Body of pancreas (tissue), 4 donors: ENCODE measurements at regions not wholly inside any gene's neighbourhood (a gene's known extent, or its start where the extent isn't known, plus 50 kb on each side); places are given as distances from the start of the nearest gene placed in this dataset.

Experiments used
- ATAC-seq: fragments of 150-250 bp; one replicate; pipeline ENCODE4 v1.9.1; 2016
- DNase-seq, 4 donors: peaks; one replicate each; pipeline ENCODE4 v3.0.0-alpha.2; 2019
- H3K27ac ChIP-seq, 4 donors: fragments of 200-600 bp; sonication (generic); 1 replicate in 3 of 4; 2 replicates in 1 of 4; pipeline versions ENCODE4 v1.5.1 to v1.6.1; 2016 to 2019; ENCODE audit warnings: mild to moderate bottlenecking in 1 of 4, mixed read lengths in 1 of 4, moderate library complexity in 1 of 4
- H3K27me3 ChIP-seq, 2 donors: fragments of 200-600 bp; sonication (generic); one replicate each; pipeline ENCODE4 v1.6.0; 2016; ENCODE audit warnings: mild to moderate bottlenecking in 1 of 2
- H3K36me3 ChIP-seq, 2 donors: fragments of 200-600 bp; sonication (generic); replicated peaks in 1 of 2; 2 replicates each; pipeline ENCODE4 v1.5.1; 2016; ENCODE audit warnings: low read depth in 2 of 2; ENCODE audit not compliant: insufficient read depth in 1 of 2
- H3K4me1 ChIP-seq: fragments of 200-600 bp; sonication (generic); one replicate; pipeline ENCODE4 v1.6.0; 2016
- H3K4me3 ChIP-seq, 2 donors: fragments of 200-600 bp; sonication (generic); 1 replicate in 1 of 2; 2 replicates in 1 of 2; pipeline ENCODE4 v1.5.1; 2016 to 2019
- H3K9me3 ChIP-seq, 3 donors: fragments of 200-600 bp; sonication (generic); 1 replicate in 2 of 3; 2 replicates in 1 of 3; pipeline ENCODE4 v1.5.1; 2016
- POLR2A ChIP-seq, 3 donors: fragments of 450-650 bp; IDR thresholded peaks; one replicate each; pipeline ENCODE4 v1.6.1; 2016; ENCODE audit warnings: antibody characterized with exemption in 3 of 3, mild to moderate bottlenecking in 2 of 3
- WGBS, 2 donors: methylation state at CpG; one replicate each; pipeline ENCODE4 v1.1.5; 2017; 5-methylcytosine and 5-hydroxymethylcytosine counted together
- intact Hi-C: fragments of 100-400 bp; cut with DNase I; formaldehyde crosslinking; loops from one replicate; pipeline ENCODE4 v1.15.1; 2023
- TF ChIP-seq, protein P1 (sequence below), 7 experiments: fragments of 450-650 bp in 4 of 7; fragments of 200-600 bp in 3 of 7; sonication (generic) in 3 of 7; IDR thresholded peaks; one replicate each; pipeline ENCODE4 v1.5.1; 2016 to 2019; ENCODE audit warnings: antibody characterized with exemption in 7 of 7

DNA sequence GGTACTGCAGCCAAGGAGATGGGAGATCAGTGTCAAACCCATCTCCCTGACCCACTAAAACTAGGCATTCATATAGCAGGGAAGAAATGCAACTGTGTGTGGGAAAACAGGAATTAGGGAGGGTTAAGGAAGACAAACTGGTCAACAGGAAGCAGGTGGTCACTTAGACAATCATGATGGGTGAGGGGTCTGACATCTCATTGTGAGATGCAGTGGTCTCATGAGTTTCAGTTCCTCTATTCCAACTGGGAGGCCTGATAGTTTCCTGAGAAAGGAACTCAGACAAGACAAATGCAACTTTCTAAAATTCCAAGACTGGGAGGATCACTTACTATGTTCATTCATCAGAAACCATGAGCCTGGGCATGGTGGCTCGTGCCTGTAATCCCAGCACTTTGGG is 361.4 kb upstream of the C16orf82 start:
- Histone ChIP-seq H3K27me3 (no peaks in the 10 kb centered on the region), H3K4me1 (no peaks in the 10 kb centered on the region), H3K27ac (no peak overlapping the region), H3K4me3 (no peak overlapping the region), H3K36me3 (no peaks in the 10 kb centered on the region), H3K9me3 (no peaks in the 10 kb centered on the region)
- DNase-seq: no peak
- WGBS, 2 donors: 50 to 55% methylated on average over 1 of the region's 1 CpG
- TF ChIP-seq, protein P1, sequence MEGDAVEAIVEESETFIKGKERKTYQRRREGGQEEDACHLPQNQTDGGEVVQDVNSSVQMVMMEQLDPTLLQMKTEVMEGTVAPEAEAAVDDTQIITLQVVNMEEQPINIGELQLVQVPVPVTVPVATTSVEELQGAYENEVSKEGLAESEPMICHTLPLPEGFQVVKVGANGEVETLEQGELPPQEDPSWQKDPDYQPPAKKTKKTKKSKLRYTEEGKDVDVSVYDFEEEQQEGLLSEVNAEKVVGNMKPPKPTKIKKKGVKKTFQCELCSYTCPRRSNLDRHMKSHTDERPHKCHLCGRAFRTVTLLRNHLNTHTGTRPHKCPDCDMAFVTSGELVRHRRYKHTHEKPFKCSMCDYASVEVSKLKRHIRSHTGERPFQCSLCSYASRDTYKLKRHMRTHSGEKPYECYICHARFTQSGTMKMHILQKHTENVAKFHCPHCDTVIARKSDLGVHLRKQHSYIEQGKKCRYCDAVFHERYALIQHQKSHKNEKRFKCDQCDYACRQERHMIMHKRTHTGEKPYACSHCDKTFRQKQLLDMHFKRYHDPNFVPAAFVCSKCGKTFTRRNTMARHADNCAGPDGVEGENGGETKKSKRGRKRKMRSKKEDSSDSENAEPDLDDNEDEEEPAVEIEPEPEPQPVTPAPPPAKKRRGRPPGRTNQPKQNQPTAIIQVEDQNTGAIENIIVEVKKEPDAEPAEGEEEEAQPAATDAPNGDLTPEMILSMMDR (IDR thresholded peaks at IDR 0.05): no peak
- TF ChIP-seq POLR2A (IDR thresholded peaks at IDR 0.05): no peak
- no peak for ATAC-seq
- intact Hi-C loops: no loop called here

DNA sequence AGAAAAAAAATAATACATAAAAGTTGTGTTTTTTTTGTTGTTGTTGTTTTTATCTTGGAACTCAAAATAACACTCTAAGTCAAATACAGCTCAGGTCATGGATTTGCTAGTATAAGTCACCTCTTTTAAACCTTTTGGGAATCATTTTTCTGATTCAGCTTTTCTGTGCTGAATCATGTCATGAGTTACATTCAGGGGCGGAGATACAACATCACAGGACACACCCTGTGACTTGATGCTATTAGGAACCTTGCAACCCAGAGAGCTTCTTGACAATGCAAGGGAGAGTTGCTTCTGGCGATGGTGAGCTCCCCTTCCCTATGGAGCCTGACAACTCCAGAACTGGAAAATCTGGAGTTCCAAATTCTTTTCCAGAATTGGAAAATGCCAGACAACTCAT is 358.3 kb upstream of the C16orf82 start:
- Histone ChIP-seq H3K27ac (no peak overlapping the region), H3K27me3 (no peaks in the 10 kb centered on the region), H3K4me3 (no peak overlapping the region), H3K9me3 (no peaks in the 10 kb centered on the region), H3K4me1 (no peaks in the 10 kb centered on the region), H3K36me3 (no peaks in the 10 kb centered on the region)
- ATAC-seq: no peak
- intact Hi-C loops: no loop called here
- DNase-seq: no peak
- TF ChIP-seq, protein P1 (IDR thresholded peaks at IDR 0.05): no peak
- no peak for TF ChIP-seq POLR2A (IDR thresholded peaks at IDR 0.05)
- 70 to 72% methylated on average over 2 of the region's 2 CpGs for WGBS, 2 donors

DNA sequence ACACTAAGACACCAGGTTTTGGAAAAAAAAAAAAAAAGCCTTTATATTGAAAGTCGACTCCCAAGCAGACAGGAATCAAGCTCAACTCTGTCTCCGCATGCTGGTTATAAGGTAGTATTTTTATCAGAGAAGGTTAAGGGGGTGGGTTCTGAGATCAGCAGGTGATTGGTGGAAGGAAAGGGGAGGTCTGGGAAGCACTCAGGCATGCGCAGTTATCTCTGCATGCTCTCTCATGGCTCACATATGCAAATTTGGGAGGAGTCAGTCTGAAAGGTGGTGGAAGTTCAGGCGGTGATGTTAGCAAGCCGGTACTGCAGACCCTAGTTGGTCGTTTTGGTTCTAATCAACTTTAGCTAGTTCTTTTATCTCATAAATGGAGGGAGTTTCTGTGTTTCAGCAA is 357.6 kb upstream of the C16orf82 start:
- ATAC-seq: no peak
- no peaks in the 10 kb centered on the region for H3K9me3 ChIP-seq
- no peaks in the 10 kb centered on the region for H3K36me3 ChIP-seq
- peak in 2 of 4 donors; percentile 10 to 25 for DNase-seq
- intact Hi-C loops: no loop called here
- H3K27me3 ChIP-seq: no peaks in the 10 kb centered on the region
- WGBS, 2 donors: 48 to 52% methylated on average over 6 of the region's 6 CpGs
- TF ChIP-seq POLR2A (IDR thresholded peaks at IDR 0.05): no peak
- TF ChIP-seq, protein P1 (IDR thresholded peaks at IDR 0.05): no peak
- no peak overlapping the region for H3K27ac ChIP-seq
- H3K4me3 ChIP-seq: no peak overlapping the region
- H3K4me1 ChIP-seq: no peaks in the 10 kb centered on the region

DNA sequence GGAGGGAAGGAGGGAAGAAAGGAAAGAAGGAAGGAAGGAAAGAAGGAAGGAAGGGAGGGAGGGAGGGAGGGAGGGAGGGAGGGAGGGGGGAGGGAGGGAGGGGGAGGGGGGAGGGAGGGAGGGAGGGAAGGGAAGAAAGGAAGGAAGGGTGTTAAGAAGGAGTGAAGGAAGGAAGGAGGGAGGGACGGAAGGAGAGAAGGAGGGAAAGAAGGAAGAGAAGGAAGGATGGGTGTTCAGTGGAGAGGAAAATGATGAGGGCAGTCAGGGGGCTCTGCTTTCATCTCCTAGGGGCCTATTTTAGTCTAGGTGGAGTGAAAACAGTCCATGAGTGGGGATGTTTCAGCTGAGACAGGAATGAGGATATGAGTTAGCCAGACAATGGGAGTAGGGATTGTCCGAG is 357.0 kb upstream of the C16orf82 start:
- H3K4me3 ChIP-seq: no peak overlapping the region
- H3K4me1 ChIP-seq: no peaks in the 10 kb centered on the region
- TF ChIP-seq POLR2A (IDR thresholded peaks at IDR 0.05): no peak
- TF ChIP-seq, protein P1 (IDR thresholded peaks at IDR 0.05): no peak
- WGBS, 2 donors: 58 to 77% methylated on average over 2 of the region's 2 CpGs
- no peaks in the 10 kb centered on the region for H3K27me3 ChIP-seq
- H3K27ac ChIP-seq: no peak overlapping the region
- no peak for ATAC-seq
- H3K36me3 ChIP-seq: no peaks in the 10 kb centered on the region
- no peak for DNase-seq
- intact Hi-C loops: no loop called here
- H3K9me3 ChIP-seq: no peaks in the 10 kb centered on the region

DNA sequence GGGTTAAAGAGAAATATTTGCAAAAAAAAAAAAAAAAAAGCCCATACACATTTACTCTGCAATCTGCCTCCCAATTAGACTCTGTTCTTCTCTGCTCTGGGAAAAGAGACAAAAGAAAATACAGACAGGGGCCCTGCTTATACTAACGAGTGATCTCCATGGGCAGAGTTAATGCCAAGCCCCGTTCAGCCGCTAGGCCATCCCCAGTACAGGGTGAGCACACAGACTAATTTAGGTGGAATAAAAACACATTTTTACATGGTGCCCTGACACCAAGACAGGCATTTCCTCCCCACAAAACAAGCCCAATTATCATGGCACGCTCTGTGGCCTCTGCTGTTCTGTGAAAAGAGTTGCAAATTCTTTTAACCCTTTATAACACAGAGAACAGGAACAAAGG is 356.3 kb upstream of the C16orf82 start:
- Histone ChIP-seq H3K4me1 (no peaks in the 10 kb centered on the region), H3K4me3 (no peak overlapping the region), H3K36me3 (no peaks in the 10 kb centered on the region), H3K27me3 (no peaks in the 10 kb centered on the region), H3K9me3 (no peaks in the 10 kb centered on the region), H3K27ac (no peak overlapping the region)
- ATAC-seq (no peak), DNase-seq (no peak)
- 24 to 37% methylated on average over 4 of the region's 4 CpGs for WGBS, 2 donors
- TF ChIP-seq POLR2A (IDR thresholded peaks at IDR 0.05): no peak
- intact Hi-C loops: no loop called here
